Chondrocyte (in vitro differentiated cells): ENCODE measurements at regions not wholly inside any gene's neighbourhood (a gene's known extent, or its start where the extent isn't known, plus 50 kb on each side); places are given as distances from the start of the nearest gene placed in this dataset.
A peak's percentile ranks its signal among the peaks of the same experiment; 100 is the strongest.

Source experiments
- DNase-seq: peaks from one replicate; pipeline ENCODE4 v3.0.0; 2021; ENCODE audit warnings: mixed read lengths, low spot score
- H3K27ac Mint-ChIP-seq: one replicate; pipeline ENCODE4 v1.8.0; 2021; ENCODE audit warnings: mild to moderate bottlenecking, moderate library complexity, mixed read lengths; ENCODE audit not compliant: unreplicated experiment
- H3K27me3 Mint-ChIP-seq: 2 replicates; pipeline ENCODE4 v1.8.0; 2021; ENCODE audit warnings: low read depth, mixed read lengths
- H3K36me3 Mint-ChIP-seq: 2 replicates; pipeline ENCODE4 v1.8.0; 2021; ENCODE audit warnings: low read depth, mixed read lengths
- H3K4me1 Mint-ChIP-seq: 2 replicates; pipeline ENCODE4 v1.8.0; 2021; ENCODE audit warnings: low read depth, mild to moderate bottlenecking, mixed read lengths
- H3K4me3 Mint-ChIP-seq: one replicate; pipeline ENCODE4 v1.8.0; 2021; ENCODE audit warnings: mild to moderate bottlenecking, moderate library complexity, mixed read lengths; ENCODE audit not compliant: unreplicated experiment
- H3K9me3 Mint-ChIP-seq: 2 replicates; pipeline ENCODE4 v1.8.0; 2021; ENCODE audit warnings: low read depth, mixed read lengths
- TF ChIP-seq, protein P1 (sequence below): fragments of 200-600 bp; sonication (generic); IDR thresholded peaks from 2 replicates; pipeline ENCODE4 v1.5.0; 2021; ENCODE audit warnings: antibody characterized with exemption, mild to moderate bottlenecking, moderate library complexity

DNA sequence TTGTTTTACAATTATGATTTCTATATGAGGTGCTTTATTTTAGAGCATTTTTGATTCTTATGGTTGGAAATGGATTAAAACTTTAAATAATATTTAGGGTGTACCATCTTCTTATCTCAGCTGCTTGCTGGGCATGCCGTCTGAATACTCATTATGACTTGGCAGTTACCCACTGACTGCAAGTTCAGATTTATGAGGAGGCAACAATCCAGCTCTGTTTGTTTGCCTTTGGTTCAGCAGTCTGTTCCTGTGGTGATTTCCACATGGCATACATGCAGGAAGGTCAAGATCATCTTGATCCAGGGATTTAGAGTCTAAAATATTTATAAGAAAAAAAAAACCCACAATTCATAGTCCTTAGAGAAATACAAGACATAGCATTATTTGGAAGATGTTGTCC is 1254.5 kb upstream of the NUDT12 start:
- TF ChIP-seq, protein P1, sequence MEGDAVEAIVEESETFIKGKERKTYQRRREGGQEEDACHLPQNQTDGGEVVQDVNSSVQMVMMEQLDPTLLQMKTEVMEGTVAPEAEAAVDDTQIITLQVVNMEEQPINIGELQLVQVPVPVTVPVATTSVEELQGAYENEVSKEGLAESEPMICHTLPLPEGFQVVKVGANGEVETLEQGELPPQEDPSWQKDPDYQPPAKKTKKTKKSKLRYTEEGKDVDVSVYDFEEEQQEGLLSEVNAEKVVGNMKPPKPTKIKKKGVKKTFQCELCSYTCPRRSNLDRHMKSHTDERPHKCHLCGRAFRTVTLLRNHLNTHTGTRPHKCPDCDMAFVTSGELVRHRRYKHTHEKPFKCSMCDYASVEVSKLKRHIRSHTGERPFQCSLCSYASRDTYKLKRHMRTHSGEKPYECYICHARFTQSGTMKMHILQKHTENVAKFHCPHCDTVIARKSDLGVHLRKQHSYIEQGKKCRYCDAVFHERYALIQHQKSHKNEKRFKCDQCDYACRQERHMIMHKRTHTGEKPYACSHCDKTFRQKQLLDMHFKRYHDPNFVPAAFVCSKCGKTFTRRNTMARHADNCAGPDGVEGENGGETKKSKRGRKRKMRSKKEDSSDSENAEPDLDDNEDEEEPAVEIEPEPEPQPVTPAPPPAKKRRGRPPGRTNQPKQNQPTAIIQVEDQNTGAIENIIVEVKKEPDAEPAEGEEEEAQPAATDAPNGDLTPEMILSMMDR: no peak
- Mint-ChIP-seq H3K4me3 (no peak overlapping the region), H3K27ac (no peak overlapping the region), H3K27me3 (no peaks in the 10 kb centered on the region), H3K36me3 (no peaks in the 10 kb centered on the region), H3K9me3 (no peaks in the 10 kb centered on the region), H3K4me1 (no peaks in the 10 kb centered on the region)
- no peak for DNase-seq

DNA sequence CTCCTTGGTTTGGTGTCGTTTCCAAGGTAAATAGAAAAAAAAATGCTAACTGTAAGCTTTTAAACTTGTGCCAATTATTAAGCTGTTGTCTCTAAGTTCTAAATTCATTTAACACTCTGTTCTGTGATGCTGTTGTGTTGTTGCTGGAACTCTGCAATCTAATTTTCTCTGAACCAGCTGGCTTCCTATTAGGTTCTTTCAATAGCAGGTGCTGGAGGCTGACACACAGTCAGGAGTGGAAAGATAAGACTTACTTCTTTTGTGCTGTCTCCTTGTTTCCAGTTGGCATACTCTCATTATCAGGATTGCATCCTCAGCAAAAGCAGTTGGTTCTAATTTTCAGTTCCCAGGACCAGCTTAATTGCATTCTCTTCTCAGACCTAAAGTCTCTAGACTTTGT is 1252.6 kb upstream of the NUDT12 start:
- H3K27me3 Mint-ChIP-seq: no peaks in the 10 kb centered on the region
- H3K9me3 Mint-ChIP-seq: peaks cover 9% of the 10 kb centered on the region
- H3K27ac Mint-ChIP-seq: no peak overlapping the region
- H3K4me3 Mint-ChIP-seq: no peak overlapping the region
- H3K36me3 Mint-ChIP-seq: no peaks in the 10 kb centered on the region
- TF ChIP-seq, protein P1: no peak
- DNase-seq: no peak
- no peaks in the 10 kb centered on the region for H3K4me1 Mint-ChIP-seq

DNA sequence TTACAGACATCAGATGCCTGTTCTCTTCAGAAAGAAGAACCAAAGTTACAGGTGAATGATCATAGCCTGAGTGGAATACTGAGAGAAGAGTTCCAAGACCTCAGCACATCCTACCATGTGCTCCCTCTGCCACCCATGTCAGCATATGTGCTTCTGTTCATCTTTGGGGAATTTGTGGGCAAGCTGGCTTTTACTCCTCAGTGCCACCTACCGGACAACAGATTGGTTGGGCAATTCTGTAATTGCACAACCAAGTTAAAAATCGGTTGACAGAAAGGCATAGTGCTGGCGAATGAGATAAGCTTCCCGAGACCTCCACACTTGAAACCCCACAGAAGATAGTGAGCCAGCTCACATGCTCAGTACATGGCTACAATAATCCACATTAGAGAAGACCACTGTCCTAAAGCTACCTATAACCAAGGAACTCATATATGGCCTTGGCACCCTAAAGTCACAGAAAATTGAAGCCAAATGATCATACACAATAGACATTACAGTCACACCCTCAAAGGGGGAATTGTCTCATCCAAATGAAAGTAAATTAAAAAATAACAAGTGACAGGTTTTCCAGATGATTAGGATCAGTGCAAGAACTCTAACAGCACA is 1238.0 kb upstream of the NUDT12 start:
- Mint-ChIP-seq H3K27ac (no peak overlapping the region), H3K36me3 (no peaks in the 10 kb centered on the region), H3K9me3 (peaks cover 12% of the 10 kb centered on the region), H3K4me1 (no peaks in the 10 kb centered on the region), H3K27me3 (no peaks in the 10 kb centered on the region), H3K4me3 (no peak overlapping the region)
- TF ChIP-seq, protein P1: peak; percentile 41
- no peak for DNase-seq

DNA sequence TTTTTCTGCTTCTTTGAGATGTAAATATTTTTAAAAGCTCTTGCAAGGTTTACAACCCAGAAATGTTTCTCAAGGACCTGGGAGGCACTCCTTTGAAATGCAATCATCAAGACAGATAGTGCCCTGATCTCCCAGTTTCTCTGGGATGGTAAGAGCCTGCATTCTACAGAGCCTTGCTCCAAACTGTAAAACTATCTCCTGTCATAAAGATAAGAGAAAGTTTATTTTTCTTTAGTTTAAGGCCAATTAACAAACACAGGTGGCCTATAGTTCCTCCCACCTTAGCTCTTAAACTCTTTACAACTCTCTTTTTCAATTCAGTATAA is 1231.1 kb upstream of the NUDT12 start:
- TF ChIP-seq, protein P1: no peak
- H3K4me1 Mint-ChIP-seq: peaks cover 10% of the 10 kb centered on the region
- H3K36me3 Mint-ChIP-seq: no peaks in the 10 kb centered on the region
- H3K4me3 Mint-ChIP-seq: no peak overlapping the region
- no peaks in the 10 kb centered on the region for H3K9me3 Mint-ChIP-seq
- no peak overlapping the region for H3K27ac Mint-ChIP-seq
- DNase-seq: no peak
- H3K27me3 Mint-ChIP-seq: no peaks in the 10 kb centered on the region

DNA sequence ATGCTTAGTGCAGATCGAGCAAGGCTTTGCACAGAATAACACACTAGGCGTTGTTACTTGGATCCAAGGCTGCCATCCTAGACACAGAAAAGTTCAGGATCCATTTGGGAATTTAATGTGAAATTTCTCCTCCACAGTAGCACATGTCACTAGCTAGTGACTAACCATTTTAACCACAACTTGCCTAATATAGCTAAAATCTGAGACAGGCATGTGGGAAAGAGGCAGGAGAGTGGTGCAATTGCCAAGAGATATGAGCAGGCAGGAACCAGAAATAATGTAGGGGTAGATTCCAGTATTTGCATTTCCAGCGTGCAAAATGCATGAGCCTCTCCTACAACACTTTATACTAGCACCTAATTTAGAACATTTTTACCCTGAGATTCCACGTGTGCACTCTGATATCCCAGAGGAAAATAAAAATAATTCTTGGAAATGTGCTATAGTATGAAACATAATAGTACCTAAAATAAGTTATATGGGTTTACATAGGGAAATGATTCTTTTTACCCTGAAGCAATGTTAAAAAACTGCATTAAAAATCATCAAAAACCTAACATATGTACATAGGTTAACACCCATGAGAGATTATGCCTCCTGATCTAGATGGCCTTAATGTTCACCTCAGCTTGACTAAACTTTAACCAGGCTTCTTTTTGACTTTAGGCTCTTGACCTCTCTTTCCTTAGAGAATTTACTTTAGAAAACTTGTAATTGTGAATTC is 1230.6 kb upstream of the NUDT12 start:
- no peak for DNase-seq
- peaks cover 10% of the 10 kb centered on the region for H3K4me1 Mint-ChIP-seq
- H3K36me3 Mint-ChIP-seq: no peaks in the 10 kb centered on the region

More for the DNA sequence above, 1230.6 kb upstream of the NUDT12 start:
- Mint-ChIP-seq H3K4me3 (no peak overlapping the region), H3K27ac (no peak overlapping the region), H3K9me3 (no peaks in the 10 kb centered on the region), H3K27me3 (no peaks in the 10 kb centered on the region)
- TF ChIP-seq, protein P1: no peak
